ENCODE measurements at regions not wholly inside any gene's neighbourhood (a gene's known extent, or its start where the extent isn't known, plus 50 kb on each side); places are given as distances from the start of the nearest gene placed in this dataset.
"Not testable (repeated sequence)": the region's sequence is repeated elsewhere in the genome, so short reads cannot be mapped to it uniquely, and the experiment has no call there.

DNA sequence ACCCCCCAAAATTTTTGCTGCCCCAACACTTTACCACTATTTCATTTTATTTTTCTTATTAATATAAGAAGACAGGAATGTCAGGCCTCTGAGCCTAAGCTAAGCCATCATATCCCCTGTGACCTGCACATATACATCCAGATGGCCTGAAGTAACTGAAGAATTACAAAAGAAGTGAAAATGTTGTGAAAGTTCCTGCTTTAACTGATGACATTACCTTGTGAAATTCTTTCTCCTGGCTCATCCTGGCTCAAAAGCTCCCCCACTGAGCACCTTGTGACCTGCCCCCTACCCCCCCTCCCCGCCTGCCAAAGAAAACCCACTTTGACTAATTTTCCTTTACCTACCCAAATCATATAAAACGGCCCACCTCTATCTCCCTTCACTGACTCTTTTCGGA, 200.3 kb upstream of the FKBP1C start:
- TF ChIP-seq, protein P1, sequence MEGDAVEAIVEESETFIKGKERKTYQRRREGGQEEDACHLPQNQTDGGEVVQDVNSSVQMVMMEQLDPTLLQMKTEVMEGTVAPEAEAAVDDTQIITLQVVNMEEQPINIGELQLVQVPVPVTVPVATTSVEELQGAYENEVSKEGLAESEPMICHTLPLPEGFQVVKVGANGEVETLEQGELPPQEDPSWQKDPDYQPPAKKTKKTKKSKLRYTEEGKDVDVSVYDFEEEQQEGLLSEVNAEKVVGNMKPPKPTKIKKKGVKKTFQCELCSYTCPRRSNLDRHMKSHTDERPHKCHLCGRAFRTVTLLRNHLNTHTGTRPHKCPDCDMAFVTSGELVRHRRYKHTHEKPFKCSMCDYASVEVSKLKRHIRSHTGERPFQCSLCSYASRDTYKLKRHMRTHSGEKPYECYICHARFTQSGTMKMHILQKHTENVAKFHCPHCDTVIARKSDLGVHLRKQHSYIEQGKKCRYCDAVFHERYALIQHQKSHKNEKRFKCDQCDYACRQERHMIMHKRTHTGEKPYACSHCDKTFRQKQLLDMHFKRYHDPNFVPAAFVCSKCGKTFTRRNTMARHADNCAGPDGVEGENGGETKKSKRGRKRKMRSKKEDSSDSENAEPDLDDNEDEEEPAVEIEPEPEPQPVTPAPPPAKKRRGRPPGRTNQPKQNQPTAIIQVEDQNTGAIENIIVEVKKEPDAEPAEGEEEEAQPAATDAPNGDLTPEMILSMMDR (IDR thresholded peaks at IDR 0.05; ENCODE audit: borderline replicate concordance, extremely low read depth, low read length, poor library complexity, severe bottlenecking): not testable (repeated sequence)
- TF ChIP-seq EZH2 (IDR thresholded peaks at IDR 0.05; ENCODE audit: borderline replicate concordance, low read depth, low read length, severe bottlenecking): not testable (repeated sequence)
